NK-92 treated with Interleukin-12 subunit alpha and Interleukin-12 subunit beta, amount 100 ng/mL, for 24 hours (cell line): ENCODE measurements at regions not wholly inside any gene's neighbourhood (a gene's known extent, or its start where the extent isn't known, plus 50 kb on each side); places are given as distances from the start of the nearest gene placed in this dataset.

ENCODE experiments used
- DNase-seq: peaks from one replicate; lab custom pipeline; 2025; lab: John Stamatoyannopoulos, UW

DNA sequence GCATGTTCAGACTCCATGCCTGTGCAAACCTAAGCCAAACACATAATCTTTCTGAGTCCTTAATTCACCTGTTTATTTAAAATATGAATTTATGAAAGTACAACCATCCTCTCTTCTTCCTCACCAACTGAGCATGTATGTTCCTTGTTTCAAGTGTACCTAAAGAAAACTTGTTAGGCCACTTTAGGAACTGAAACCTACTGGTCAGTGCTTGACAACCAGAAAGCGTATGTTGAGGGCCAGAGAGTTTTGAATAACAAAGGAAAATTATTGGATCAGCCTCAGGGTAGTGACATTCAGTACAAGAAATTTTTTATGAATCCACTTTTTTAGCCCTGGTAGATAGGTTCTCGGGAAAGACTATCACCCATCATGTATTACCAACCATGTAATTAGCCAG is 847.6 kb upstream of the CELF4 start:
- DNase-seq: no peak

DNA sequence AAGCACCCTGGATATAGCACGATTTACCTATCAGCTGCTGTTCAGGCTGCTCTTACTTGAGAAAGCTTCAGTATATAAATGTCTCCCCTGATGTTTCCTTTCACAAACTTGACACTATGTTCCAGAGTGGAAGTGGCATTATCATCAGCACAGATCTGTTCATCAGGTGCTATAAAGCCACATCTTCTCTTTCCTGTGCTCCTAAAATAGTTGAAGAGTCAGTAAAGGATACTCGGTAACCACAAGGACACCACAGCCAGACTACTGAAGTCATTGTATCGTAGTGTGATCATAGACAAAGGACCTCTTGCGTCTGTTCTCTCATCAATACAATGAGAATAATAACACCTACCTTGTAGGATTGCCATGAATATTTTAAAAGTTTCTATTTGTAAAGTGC is 841.0 kb upstream of the CELF4 start:
- DNase-seq: no peak

DNA sequence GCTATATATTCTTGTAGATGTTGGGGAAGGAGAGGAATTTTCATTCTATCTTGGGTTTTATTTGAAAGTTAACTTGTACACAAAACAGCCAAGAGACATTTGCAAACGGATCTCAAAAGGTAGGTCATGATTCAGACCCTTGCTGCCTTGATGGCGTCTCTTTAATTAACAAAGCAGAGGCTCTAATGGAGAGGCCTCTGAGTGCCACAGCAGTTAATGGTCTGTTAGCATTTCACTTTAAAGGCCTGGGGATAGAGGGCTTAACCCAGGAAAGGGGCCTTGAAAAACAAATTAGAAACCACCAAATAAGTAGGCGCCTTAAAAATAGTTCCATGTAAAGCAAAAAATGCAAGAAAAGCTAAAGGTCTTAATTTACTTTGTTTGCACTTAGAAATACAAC is 836.9 kb upstream of the CELF4 start:
- no peak for DNase-seq

DNA sequence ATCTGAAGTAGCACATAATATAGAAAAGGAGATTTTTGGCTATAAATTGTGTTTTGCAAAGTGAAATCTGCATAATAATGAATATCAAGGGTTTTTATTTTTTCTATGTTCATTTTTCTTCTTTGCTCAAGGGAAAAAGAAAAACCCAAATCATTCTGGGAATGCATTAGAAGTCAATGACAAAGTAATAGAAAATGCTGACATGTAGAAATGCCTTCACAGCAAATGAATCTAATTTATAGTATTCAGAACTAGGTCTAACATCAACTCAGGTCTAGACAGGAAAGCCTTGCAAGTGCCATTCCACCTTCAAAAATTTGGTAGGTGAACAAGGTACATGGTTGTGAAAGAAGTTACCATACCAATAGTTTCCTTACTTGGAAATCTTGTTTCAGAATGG is 831.5 kb upstream of the CELF4 start:
- no peak for DNase-seq

DNA sequence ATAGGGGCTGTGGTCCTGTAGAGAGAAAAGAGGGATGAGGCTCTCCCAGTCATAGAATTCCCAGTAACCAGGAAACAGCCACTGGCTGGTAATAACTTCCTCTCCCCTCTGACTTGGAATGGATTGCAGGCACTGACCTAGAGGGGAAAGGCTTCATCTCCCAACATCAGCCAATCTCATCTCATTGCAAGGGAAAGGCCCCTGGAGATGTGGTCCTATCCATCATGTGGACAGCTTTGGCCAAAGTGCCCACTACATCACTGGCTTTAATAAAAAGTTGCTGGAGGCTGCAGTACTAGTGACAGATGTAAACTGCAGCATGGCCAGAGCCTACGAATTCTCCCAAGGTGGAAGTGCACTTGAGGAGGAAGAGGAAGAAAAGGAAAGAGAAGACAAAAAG is 820.5 kb upstream of the CELF4 start:
- DNase-seq: no peak

DNA sequence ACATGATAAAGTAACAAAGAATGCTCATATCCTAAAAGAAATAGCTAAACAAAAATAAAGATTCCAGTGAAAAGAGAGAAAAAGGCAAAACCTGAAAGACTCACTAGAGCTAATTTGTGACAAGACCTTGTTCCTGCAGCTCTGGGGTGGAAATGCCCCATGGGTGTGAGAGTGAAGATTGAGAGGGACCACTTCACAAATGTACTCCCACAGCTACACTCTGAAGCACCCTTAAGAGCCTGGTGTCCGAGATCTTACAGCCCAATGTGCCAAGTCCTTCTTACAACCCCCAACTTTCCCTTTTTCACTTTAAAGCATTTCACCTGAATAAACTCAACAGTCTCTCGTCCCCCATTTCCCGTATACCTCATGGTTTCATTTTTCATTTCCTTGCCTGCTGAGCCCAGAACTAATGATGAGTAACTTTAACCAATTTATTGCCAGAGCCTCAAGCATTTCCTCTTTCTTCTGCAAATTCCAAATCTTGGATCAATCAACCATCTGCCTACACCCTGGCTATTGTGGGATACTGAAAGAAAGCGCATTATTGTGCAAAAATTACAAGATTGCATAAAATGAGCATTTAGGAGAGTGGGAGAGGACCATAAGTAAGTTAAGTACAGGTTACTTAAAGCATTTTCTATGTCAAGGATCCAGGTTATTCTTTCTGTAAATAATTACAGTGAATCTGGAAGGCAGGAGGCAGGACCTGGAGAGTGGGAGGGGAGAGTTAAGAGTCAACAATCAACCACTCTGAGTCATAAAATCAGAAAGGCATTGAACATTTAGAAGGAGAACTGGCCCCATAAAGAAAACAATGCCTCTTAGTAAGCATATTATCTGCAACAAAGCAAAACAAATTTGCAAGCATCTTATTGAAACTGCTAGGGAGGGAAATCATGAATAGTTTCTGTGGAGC is 804.4 kb upstream of the CELF4 start:
- no peak for DNase-seq

DNA sequence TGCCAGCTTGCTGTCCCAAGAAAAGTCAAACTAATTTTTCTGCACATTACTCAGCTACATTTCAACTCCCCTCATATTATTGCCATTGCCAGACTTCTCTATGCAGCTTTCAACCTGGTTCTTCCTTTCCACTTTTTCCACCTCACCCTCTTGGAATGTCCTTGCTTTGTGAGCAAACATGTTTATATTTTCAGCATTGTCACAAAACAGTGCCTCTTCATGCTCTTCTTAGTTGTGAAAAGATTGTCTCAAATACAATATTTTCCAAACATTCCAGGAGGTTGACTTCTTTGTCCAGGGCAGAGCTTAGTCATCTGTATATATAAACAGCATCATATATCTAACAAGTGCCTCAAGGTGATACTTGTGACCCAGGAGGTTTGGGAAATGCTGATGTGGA is 803.3 kb upstream of the CELF4 start:
- DNase-seq: no peak

DNA sequence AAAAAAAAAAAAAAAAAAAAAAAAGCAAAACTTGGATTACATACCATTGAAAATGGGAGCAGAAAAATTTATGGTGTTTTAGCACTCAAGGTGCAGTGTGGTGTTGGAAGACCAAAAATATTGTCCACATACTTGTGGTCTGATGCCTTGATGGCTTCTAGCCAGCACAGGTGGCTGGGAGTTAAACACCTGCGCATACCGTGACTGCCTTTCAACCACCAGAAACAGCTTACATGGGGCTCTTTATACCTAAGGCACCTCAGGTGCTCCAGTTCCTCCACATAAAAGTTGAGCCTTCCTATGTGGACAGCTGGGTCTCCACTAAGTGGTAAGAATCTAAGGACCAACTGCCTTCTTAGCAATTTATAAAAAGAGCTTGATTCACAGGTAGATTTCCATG is 802.6 kb upstream of the CELF4 start:
- DNase-seq: no peak

DNA sequence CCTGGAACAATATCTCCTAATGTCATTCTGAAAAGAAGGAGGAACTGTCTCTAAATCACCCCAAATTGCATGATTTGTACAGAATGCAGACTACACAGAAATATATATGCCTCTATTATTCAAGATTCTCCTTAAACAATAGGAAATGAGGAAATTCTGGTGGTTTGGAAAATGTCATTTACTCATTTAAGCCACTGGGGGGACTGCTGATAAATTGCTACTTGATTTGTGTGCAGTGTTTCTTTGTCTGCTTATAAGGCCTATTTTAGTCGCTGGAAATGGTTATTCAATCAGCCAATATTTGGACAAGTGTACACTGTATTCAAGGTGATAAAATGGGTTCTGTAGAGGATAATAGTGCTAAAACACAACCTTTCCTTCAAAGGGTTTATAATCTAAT is 801.9 kb upstream of the CELF4 start:
- no peak for DNase-seq

DNA sequence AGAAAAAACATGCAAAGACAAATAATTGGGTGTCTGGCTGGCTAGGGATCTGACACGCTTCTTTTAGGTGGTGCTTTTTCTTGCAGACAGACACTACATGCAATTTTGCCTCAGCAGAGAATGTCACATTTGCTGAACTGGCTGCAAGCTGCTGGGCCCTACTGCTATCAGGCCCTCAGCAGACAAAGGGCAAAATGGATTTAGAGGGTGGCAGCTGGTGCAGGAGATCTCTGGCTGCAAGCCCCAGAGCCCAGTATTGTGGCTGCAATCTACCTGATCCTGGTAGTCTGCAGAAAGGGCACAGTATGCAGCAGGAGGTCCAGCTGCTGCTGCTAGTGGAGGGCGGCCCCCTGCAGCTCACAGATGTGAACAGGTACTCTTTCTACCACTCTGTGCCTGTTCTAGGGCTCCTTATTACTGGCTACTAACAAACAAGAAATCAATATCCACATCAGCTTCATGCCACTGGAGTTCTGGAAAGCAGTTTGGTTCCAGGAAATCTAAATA is 796.7 kb upstream of the CELF4 start:
- DNase-seq: no peak

DNA sequence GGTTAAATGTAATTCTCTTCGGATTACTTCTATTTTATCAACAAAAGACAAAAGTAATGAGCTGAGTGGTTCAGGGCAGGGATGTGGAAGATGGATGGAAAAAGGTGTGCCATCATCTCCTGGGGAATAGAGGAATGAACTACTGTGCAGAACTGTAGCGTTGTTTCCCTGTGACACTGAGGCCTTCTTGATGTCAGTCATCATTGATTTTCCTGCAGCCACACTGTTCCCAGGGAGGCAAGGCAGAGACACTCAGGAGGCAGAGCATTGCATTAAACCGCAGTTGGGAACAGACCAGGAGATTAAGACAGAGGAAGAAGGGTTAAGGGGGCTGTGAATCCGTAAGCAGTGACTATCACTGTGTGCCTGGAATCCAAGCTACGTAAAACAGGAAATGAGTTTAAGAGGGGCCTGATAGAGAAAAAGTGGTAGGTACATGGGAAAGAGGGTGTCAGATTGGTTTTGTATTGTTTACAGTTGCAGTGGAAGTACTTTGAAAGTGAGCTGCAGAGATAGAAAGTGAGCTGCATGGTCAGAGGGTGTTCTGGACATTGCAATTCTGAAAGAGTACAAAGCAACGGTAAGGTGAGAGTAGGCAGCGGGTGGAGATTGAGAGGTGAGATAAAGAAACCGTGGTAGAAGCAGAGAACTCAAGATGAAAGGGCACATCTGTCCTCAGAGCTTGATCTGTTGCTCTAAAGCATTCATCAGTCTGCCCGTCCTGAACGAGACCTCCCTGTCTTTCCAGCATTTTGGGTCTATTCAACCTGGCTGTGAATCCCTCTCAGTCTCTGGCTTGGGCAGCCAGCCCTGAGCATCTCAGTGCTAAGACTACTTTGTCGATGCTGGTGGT is 793.4 kb upstream of the CELF4 start:
- no peak for DNase-seq

DNA sequence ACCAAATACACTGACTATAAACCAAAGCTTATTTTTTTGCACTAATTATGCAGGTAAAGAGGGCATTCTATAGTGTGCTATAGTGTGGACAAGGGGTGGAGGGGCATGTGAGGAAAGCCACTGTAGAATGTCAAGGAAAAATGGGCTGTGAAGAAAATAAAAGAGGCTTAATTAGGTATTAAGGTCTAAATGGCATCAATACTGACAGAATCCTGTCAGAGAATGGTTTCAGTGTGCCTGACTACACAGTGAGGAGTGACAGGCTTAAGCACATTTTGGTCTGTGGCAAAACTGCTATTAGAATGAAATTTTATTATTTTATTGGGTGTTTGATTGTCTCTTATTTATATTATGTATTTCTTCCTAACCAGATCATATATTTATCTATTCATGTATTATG is 787.6 kb upstream of the CELF4 start:
- DNase-seq: no peak

DNA sequence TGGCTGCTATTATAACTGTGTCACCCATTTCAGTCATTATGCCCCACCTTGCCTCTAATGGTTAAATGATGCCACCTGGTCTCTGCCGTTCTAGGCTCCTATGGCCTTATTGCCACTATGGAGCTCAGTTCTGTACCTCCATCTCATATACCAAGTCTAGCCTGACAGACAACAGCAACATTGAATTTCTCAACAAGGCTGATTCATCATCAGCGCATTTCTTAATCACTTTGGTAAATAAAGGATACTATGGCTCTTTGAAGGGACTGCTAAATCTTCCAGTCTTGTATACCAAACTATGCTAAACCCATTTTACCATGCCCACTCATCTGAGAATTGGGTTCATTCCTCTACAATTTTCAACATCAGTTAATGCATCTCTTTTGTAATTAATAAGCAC is 784.5 kb upstream of the CELF4 start:
- DNase-seq: no peak

DNA sequence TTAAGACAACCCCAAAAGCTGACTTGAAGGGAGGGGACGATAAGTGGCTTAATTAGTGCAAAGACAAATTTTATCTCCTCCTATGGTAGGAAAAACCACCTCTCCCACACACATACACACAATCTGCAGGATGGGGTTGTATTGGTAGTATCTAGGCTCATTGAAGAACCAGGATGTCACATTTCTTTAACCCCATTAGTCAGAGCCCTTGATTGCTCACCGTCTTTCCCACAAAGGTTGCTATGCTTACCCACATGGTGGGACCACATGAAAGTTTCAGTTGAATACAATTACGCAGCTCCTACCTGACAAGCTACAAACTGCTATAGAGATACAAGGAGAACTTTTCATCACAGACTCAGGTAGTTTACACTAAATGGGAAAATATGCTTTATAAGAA is 765.0 kb upstream of the CELF4 start:
- no peak for DNase-seq

DNA sequence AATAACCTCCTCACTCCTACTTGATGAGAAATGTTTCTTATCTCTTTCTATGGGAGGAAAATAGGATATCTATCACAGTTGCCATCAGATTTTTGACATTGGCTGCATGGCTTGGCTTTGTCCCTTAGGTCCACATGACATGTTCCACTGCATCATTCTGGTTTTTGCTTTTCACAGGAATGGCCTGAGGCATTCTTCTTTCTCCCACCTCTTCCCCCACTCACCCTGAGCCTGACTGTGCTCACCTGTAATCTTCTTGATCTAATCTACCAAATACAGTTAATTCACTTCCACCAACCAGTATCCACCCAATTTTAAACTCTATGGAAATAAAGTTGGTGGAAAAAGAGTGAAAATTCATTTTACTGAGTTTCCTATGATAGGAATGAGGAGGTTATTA is 763.5 kb upstream of the CELF4 start:
- no peak for DNase-seq

DNA sequence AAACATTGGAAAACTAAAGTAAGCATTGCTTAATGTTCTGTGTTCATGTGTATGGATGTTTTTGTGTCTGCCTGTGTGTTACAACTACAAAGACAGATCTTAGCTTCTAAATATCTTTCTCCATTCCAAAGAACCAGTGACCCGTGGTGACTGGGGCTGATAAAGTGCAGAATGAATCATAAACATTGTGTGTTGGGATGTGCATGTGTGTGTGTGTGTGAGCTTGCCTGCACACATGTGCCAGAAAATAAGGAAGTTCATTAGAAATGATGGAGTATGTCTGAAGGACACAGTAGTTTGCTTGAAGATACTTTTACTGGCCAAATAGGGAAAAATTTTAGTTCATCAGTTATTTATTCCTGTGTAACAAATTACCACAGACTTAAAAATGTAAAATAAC is 756.6 kb upstream of the CELF4 start:
- no peak for DNase-seq

DNA sequence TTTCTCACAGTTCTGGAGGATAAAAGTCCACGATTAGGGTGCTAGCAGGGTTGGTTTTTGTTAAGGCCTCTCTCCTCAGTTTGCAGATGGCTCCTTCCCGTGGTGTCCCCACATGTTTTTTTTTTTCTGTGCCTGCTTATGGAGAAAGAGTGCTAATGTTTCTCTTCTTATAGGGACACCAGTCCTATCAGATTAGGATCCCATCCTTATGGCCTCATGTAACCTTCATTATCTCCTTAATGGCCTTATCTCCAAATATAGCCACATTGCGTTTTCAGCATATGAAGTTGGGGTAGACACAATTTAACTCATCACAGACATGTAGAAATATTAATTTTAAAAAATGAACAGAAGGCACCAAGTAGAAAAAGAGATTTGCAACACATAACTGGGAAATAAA is 755.7 kb upstream of the CELF4 start:
- DNase-seq: no peak

DNA sequence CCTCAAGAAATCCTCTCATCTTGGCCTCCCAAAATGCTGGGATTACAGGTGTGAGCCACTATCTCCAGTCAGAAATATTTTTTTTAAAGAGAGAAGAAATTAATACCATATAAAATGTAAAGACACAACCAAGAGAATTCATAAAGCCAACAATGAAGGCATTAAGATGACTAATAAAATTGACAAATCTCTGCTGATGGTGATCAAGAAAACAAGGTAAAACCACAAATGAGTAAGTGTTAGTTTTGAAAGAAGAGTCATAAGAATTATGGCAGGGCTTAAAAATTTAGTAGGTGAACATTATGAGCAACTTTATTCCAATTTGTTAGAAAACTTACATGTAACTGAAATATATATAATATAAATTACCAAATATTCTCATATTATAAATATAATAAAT is 752.8 kb upstream of the CELF4 start:
- DNase-seq: no peak

DNA sequence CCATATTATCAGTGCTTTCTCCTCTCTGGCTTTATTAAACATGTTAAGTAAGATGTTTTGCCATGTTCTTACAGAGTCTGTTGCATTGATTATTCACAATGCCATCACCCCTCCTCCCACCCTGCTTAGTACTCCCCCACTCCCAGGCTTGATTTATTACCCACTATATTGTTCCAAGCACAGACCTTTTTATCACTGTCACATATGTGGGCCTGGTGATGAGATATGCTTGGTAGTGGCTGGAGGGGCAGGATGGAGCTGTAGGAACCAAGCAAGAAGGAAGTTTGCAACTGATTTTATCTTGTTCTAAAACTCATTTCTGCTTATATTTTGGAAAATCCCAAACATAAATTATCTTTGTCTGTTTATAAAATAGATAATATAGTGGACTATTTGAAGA is 748.2 kb upstream of the CELF4 start:
- DNase-seq: no peak

DNA sequence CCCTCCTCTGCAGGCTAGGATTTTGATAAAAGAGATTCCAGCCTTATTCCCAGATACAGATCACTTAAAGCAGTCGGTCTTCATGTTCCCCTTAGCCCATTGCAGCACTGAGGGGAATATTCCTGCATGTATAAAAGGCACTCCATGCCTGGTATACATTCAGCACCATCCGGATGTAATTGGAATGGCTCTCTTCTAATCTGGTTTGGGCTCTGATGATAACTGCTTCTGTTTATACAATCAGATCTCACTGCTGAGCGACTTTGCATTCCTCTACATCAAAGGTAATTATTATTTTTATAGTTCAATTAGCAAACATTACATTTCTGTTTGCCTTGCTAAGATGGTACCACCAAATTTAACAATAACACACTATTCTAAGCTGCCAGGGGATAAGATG is 746.9 kb upstream of the CELF4 start:
- DNase-seq: no peak

DNA sequence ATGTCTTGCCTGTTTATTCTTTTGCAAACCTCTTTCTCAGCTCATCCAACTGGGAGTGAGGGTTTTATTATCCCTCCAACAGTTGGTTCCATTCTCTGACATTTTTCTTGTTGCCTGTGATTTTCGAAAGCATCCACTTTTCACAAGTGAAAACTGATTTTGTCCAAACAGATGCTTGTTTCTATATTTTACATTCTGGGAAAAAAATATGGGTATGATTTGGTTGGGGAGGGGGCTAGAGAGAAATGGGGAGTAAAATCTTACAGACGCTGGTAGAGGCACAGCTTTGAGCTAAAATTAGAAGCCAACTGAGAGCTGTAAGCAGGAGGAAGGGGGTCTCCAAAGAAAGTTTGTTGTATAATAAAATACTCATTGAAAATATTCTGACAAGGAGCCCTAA is 745.3 kb upstream of the CELF4 start:
- no peak for DNase-seq

DNA sequence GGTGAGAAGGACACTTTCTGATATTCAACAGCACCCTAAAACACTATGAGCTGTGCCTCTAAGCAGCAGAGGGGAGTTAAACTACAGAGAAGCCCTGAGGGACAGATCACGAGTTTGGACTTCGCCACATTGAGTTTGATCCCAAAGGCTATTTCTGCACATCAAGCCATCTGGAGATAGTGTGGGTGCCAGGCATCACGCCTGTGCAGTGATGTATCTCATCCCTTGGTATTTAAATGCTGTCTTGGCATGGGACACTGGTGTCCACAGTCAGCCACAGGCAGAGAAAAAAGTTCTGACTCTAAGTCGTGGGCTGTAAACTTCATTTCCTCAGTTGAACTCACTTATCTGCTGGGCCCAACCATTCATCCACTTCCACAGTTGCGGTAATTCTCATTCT is 742.3 kb upstream of the CELF4 start:
- DNase-seq: no peak

DNA sequence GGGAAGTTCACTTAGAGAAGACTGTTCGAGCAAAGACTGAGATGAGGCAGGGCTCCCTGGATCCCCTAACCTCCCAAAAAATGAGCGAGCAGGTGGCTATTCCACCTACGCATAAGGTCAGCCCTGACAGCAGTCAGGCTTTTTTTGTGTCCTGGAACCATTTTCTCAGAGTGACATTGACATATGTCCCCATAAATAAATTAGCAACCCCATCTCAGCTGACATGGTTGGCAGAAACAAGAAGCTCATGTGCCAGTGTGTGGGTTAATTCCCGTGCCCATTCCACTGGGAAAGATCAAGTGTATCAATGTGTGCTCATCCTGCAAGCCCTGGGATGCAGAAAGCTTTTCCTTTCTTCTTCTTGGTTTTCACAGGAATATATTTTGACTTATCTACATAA is 740.4 kb upstream of the CELF4 start:
- no peak for DNase-seq
